ENCODE measurements at regions not wholly inside any gene's neighbourhood (a gene's known extent, or its start where the extent isn't known, plus 50 kb on each side); places are given as distances from the start of the nearest gene placed in this dataset.

GRCh38 chr13:86689911-86690310, 890.7 kb upstream of the SLITRK6 start:
- Histone ChIP-seq H3K36me3 (ENCODE audit: insufficient read depth, low read length) (no peaks in the 10 kb centered on the region), H3K9me2 (ENCODE audit: insufficient read depth, low read length) (no peaks in the 10 kb centered on the region), H2AFZ (ENCODE audit: low read length) (no peak overlapping the region), H3K4me1 (ENCODE audit: insufficient read depth, low read length, poor library complexity, severe bottlenecking) (no peaks in the 10 kb centered on the region), H3K9me3 (ENCODE audit: low read length) (no peaks in the 10 kb centered on the region), H3K4me2 (ENCODE audit: low read length) (no peak overlapping the region), H3K27ac (ENCODE audit: low read depth, low read length, poor library complexity, severe bottlenecking) (no peak overlapping the region), H3K79me2 (ENCODE audit: insufficient read depth, low read depth, low read length) (no peaks in the 10 kb centered on the region), H4K20me1 (ENCODE audit: insufficient read depth, low read length) (no peaks in the 10 kb centered on the region), H3K4me3 (ENCODE audit: low read depth, low read length, poor library complexity, severe bottlenecking) (no peak overlapping the region)
- no peak for TF ChIP-seq EZH2phosphoT487 (IDR thresholded peaks at IDR 0.05; ENCODE audit: borderline replicate concordance, low read depth, low read length)
- no peak for TF ChIP-seq CTCF (conservative IDR thresholded peaks at IDR 0.05; ENCODE audit: low read length)
- POLR2A ChIA-PET = no interaction called here
- DNase-seq (ENCODE audit: low spot score) = no peak
- intact Hi-C loops (cut with micrococcal nuclease; ENCODE audit: unreplicated experiment) = loop anchor here (5.0 kb wide), 1 partner anchor 1367 kb away; no protein-coding TSS in a partner anchor
- no TSS peak for BruUV-seq (replicated peaks)
- CTCF ChIA-PET (ENCODE audit: unreplicated experiment) = no interaction called here

GRCh38 chr13:86692291-86692690, 893.1 kb upstream of the SLITRK6 start:
- Histone ChIP-seq H3K4me1 (ENCODE audit: insufficient read depth, low read length, poor library complexity, severe bottlenecking) (no peaks in the 10 kb centered on the region), H3K79me2 (ENCODE audit: insufficient read depth, low read depth, low read length) (no peaks in the 10 kb centered on the region), H3K4me3 (ENCODE audit: low read depth, low read length, poor library complexity, severe bottlenecking) (no peak overlapping the region), H3K9me2 (ENCODE audit: insufficient read depth, low read length) (no peaks in the 10 kb centered on the region), H3K4me2 (ENCODE audit: low read length) (no peak overlapping the region), H4K20me1 (ENCODE audit: insufficient read depth, low read length) (no peaks in the 10 kb centered on the region), H2AFZ (ENCODE audit: low read length) (no peak overlapping the region), H3K9me3 (ENCODE audit: low read length) (no peaks in the 10 kb centered on the region), H3K36me3 (ENCODE audit: insufficient read depth, low read length) (no peaks in the 10 kb centered on the region), H3K27ac (ENCODE audit: low read depth, low read length, poor library complexity, severe bottlenecking) (no peak overlapping the region)
- ChIA-PET POLR2A (interaction anchor here (0.7 kb wide), 1 partner anchor 561 kb away, joined by 3 read pairs; no protein-coding TSS in a partner anchor), CTCF (ENCODE audit: unreplicated experiment) (no interaction called here)
- DNase-seq (ENCODE audit: low spot score) = no peak
- intact Hi-C loops (cut with micrococcal nuclease; ENCODE audit: unreplicated experiment) = no loop called here
- TF ChIP-seq CTCF (conservative IDR thresholded peaks at IDR 0.05; ENCODE audit: low read length) (no peak), EZH2phosphoT487 (IDR thresholded peaks at IDR 0.05; ENCODE audit: borderline replicate concordance, low read depth, low read length) (no peak)
- no TSS peak for BruUV-seq (replicated peaks)

GRCh38 chr13:86710013-86710412, 910.8 kb upstream of the SLITRK6 start:
- intact Hi-C loops (cut with micrococcal nuclease; ENCODE audit: unreplicated experiment) = no loop called here
- no peaks in the 10 kb centered on the region for H3K36me3 ChIP-seq (ENCODE audit: insufficient read depth, low read length)
- no peak overlapping the region for H3K4me3 ChIP-seq (ENCODE audit: low read depth, low read length, poor library complexity, severe bottlenecking)
- no peak overlapping the region for H3K4me2 ChIP-seq (ENCODE audit: low read length)
- no TSS peak for BruUV-seq (replicated peaks)
- no peak for DNase-seq (ENCODE audit: low spot score)
- no peak overlapping the region for H2AFZ ChIP-seq (ENCODE audit: low read length)
- no peak overlapping the region for H3K27ac ChIP-seq (ENCODE audit: low read depth, low read length, poor library complexity, severe bottlenecking)
- H3K79me2 ChIP-seq (ENCODE audit: insufficient read depth, low read depth, low read length) = no peaks in the 10 kb centered on the region
- no peaks in the 10 kb centered on the region for H4K20me1 ChIP-seq (ENCODE audit: insufficient read depth, low read length)
- CTCF ChIA-PET (ENCODE audit: unreplicated experiment) = no interaction called here
- no peaks in the 10 kb centered on the region; the same call in 1 of the 2 replicates for H3K9me3 ChIP-seq (ENCODE audit: low read length)
- no peak for TF ChIP-seq EZH2phosphoT487 (IDR thresholded peaks at IDR 0.05; ENCODE audit: borderline replicate concordance, low read depth, low read length)
- no peak for TF ChIP-seq CTCF (conservative IDR thresholded peaks at IDR 0.05; ENCODE audit: low read length)
- POLR2A ChIA-PET = no interaction called here
- H3K9me2 ChIP-seq (ENCODE audit: insufficient read depth, low read length) = no peaks in the 10 kb centered on the region
- no peaks in the 10 kb centered on the region for H3K4me1 ChIP-seq (ENCODE audit: insufficient read depth, low read length, poor library complexity, severe bottlenecking)
